22Rv1 (cell line): ENCODE measurements at regions not wholly inside any gene's neighbourhood (a gene's known extent, or its start where the extent isn't known, plus 50 kb on each side); places are given as distances from the start of the nearest gene placed in this dataset.
"Not testable (repeated sequence)": the region's sequence is repeated elsewhere in the genome, so short reads cannot be mapped to it uniquely, and the experiment has no call there.

Experiments
- H3K27ac ChIP-seq: fragments of 450-650 bp; 2 replicates; pipeline ENCODE4 v1.5.1; 2017
- CTCF ChIP-seq: fragments of 450-650 bp; IDR thresholded peaks from 2 replicates; pipeline ENCODE4 v1.5.1; 2017; ENCODE audit warnings: mild to moderate bottlenecking
- ZFX ChIP-seq: fragments of 450-650 bp; IDR thresholded peaks from 2 replicates; pipeline ENCODE4 v1.6.1; 2017; ENCODE audit warnings: antibody characterized with exemption, borderline replicate concordance

- no peak for TF ChIP-seq CTCF
- no peak for TF ChIP-seq ZFX
- H3K27ac ChIP-seq, result no peak overlapping the region
These were observed 1231.5 kb downstream of the JRKL start for GRCh38 chr11:97621282-97621681.

GRCh38 chr11:97622795-97623194 is 1233.0 kb downstream of the JRKL start:
- no peak overlapping the region for H3K27ac ChIP-seq
- no peak for TF ChIP-seq CTCF
- TF ChIP-seq ZFX, result no peak

GRCh38 chr11:97636741-97637140 is 1246.9 kb downstream of the JRKL start:
- not testable (repeated sequence) for H3K27ac ChIP-seq

GRCh38 chr11:97637701-97638100 is 1247.9 kb downstream of the JRKL start:
- TF ChIP-seq CTCF (no peak), ZFX (no peak)
- H3K27ac ChIP-seq, result no peak overlapping the region

GRCh38 chr11:97638641-97639224 is 1248.9 kb downstream of the JRKL start:
- no peak for TF ChIP-seq ZFX
- no peak for TF ChIP-seq CTCF

GRCh38 chr11:97641988-97642387 is 1252.2 kb downstream of the JRKL start:
- H3K27ac ChIP-seq, result no peak overlapping the region
- TF ChIP-seq CTCF (no peak), ZFX (no peak)

More at GRCh38 chr11:97638641-97639224, 1248.9 kb downstream of the JRKL start:
- no peak overlapping the region for H3K27ac ChIP-seq

GRCh38 chr11:97645736-97646135 is 1255.9 kb downstream of the JRKL start:
- no peak overlapping the region for H3K27ac ChIP-seq
- no peak for TF ChIP-seq ZFX
- TF ChIP-seq CTCF, result no peak

GRCh38 chr11:97656356-97656755 is 1266.5 kb downstream of the JRKL start:
- no peak for TF ChIP-seq CTCF
- TF ChIP-seq ZFX, result no peak
- no peak overlapping the region for H3K27ac ChIP-seq
